Ovary (tissue), 7 donors: ENCODE measurements at regions not wholly inside any gene's neighbourhood (a gene's known extent, or its start where the extent isn't known, plus 50 kb on each side); places are given as distances from the start of the nearest gene placed in this dataset.

ENCODE experiments used
- DNase-seq, 5 donors: peaks; one replicate each; pipeline ENCODE4 v3.0.0-alpha.2; 2019 to 2020
- H3K27ac ChIP-seq, 2 donors: fragments of 200-600 bp; one replicate each; pipeline versions ENCODE4 v1.5.1 to v1.8.0; 2019 to 2022
- H3K27me3 ChIP-seq: fragments of 200-600 bp; one replicate; pipeline ENCODE4 v1.8.0; 2022
- H3K36me3 ChIP-seq: fragments of 200-600 bp; sonication (generic); one replicate; pipeline ENCODE4 v1.5.1; 2019
- H3K4me1 ChIP-seq: one replicate; pipeline ENCODE4 v1.8.1; 2013; ENCODE audit warnings: mild to moderate bottlenecking, moderate library complexity; ENCODE audit not compliant: insufficient read depth
- H3K4me3 ChIP-seq: fragments of 200-600 bp; sonication (generic); one replicate; pipeline ENCODE4 v1.5.1; 2017
- H3K9me3 ChIP-seq, 2 donors: fragments of 200-600 bp in 1 of 2; sonication (generic) in 1 of 2; one replicate each; pipeline versions ENCODE4 v1.5.1 to v1.8.1; 2013 to 2019; ENCODE audit warnings: mild to moderate bottlenecking in 1 of 2, moderate library complexity in 1 of 2
- CTCF ChIP-seq, 3 donors: fragments of 450-650 bp in 2 of 3; fragments of 200-600 bp in 1 of 3; IDR thresholded peaks; one replicate each; pipeline versions ENCODE4 v1.5.1 to v1.8.0; 2016 to 2022; ENCODE audit warnings: antibody characterized with exemption in 3 of 3, mild to moderate bottlenecking in 1 of 3
- EP300 ChIP-seq: sonication (generic); formaldehyde crosslinking; IDR thresholded peaks from one replicate; pipeline ENCODE4 v1.6.1; 2017; ENCODE audit warnings: antibody characterized with exemption
- POLR2A ChIP-seq: fragments of 450-650 bp; IDR thresholded peaks from one replicate; pipeline ENCODE4 v1.6.1; 2017; ENCODE audit warnings: antibody characterized with exemption, mild to moderate bottlenecking, moderate library complexity
- WGBS, 3 donors: extraction: QIAGEN DNeasy Blood & Tissue Kit in 1 of 3; methylation state at CpG; one replicate each; pipeline versions ENCODE4 v1.1.5 to v1.1.7; 2013 to 2017; 5-methylcytosine and 5-hydroxymethylcytosine counted together
- intact Hi-C, 4 donors: fragments of 100-400 bp; cut with DNase I; formaldehyde crosslinking; loops; one replicate each; pipeline versions ENCODE4 v1.11.0 to v1.15.1; 2022 to 2023
- donor health status: DM: no; HTN: no; CAD: no; lungs with moderate emphysema.
- donor health status: DM: no; HTN: no; CAD: no.
- donor health status: Bipolar disorder and iron deficiency.
- donor health status: DM: no; HTN: no; CAD: no.
- donor health status: DM: yes; HTN: yes; CAD: no.

- no peak for DNase-seq
- intact Hi-C loops: no loop called here
- H3K27ac ChIP-seq: no peak overlapping the region
- H3K4me3 ChIP-seq: no peak overlapping the region
- no peaks in the 10 kb centered on the region for H3K36me3 ChIP-seq
- no peaks in the 10 kb centered on the region for H3K27me3 ChIP-seq
- WGBS, 3 donors: 51 to 63% (median 62%) methylated on average over 2 of the region's 2 CpGs
- no peak for TF ChIP-seq CTCF (IDR thresholded peaks at IDR 0.05)
- TF ChIP-seq EP300: no peak
- TF ChIP-seq POLR2A: no peak
- H3K4me1 ChIP-seq: no peaks in the 10 kb centered on the region
- no peaks in the 10 kb centered on the region for H3K9me3 ChIP-seq
Measured at GRCh38 chr4:147054228-147054872, 108.7 kb upstream of the TTC29 start.

- WGBS, 3 donors: 15 to 23% (median 18%) methylated on average over 3 of the region's 3 CpGs
- intact Hi-C loops: no loop called here
- no peak for DNase-seq
- Histone ChIP-seq H3K27ac (no peak overlapping the region), H3K27me3 (no peaks in the 10 kb centered on the region), H3K36me3 (no peaks in the 10 kb centered on the region), H3K4me3 (peak overlapping the region; percentile 32), H3K4me1 (no peaks in the 10 kb centered on the region), H3K9me3 (no peaks in the 10 kb centered on the region)
- TF ChIP-seq CTCF (IDR thresholded peaks at IDR 0.05) (no peak), POLR2A (no peak), EP300 (no peak)
Measured at GRCh38 chr4:147056940-147057610, 111.4 kb upstream of the TTC29 start.

DNA sequence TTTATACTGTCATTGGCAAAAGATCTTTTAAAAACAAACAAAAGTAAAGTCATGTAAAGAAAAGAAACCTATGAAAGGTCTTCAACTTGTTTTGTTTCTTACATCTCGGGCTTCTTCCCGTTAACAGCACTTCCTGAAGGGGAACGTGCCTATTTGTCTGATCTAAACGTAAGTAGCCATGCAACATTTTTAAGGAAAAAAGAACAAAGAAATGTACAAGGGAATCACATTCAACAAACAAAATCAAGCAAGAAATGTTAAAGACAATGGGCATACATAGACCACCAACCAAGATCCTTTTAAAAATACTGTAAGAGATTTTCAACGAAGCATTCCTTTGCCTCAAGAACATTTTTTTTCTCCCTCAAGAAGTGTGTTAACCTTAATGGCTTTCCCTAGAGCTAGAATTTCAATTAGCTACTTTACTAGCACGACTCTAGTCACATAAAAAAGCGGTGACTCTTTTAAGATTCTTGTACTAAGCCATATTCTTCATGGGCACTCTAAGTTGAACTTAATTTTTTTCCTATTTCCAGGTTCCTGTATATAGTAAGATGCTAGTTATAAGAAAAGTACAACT is 112.0 kb upstream of the TTC29 start:
- Histone ChIP-seq H3K36me3 (no peaks in the 10 kb centered on the region), H3K27ac (no peak overlapping the region), H3K9me3 (no peaks in the 10 kb centered on the region), H3K4me3 (peak overlapping the region; percentile 32), H3K4me1 (no peaks in the 10 kb centered on the region), H3K27me3 (no peaks in the 10 kb centered on the region)
- DNase-seq: no peak
- intact Hi-C loops: no loop called here
- 31 to 41% (median 37%) methylated on average over 7 of the region's 7 CpGs for WGBS, 3 donors
- TF ChIP-seq CTCF (IDR thresholded peaks at IDR 0.05): no peak
- TF ChIP-seq EP300: no peak
- no peak for TF ChIP-seq POLR2A

DNA sequence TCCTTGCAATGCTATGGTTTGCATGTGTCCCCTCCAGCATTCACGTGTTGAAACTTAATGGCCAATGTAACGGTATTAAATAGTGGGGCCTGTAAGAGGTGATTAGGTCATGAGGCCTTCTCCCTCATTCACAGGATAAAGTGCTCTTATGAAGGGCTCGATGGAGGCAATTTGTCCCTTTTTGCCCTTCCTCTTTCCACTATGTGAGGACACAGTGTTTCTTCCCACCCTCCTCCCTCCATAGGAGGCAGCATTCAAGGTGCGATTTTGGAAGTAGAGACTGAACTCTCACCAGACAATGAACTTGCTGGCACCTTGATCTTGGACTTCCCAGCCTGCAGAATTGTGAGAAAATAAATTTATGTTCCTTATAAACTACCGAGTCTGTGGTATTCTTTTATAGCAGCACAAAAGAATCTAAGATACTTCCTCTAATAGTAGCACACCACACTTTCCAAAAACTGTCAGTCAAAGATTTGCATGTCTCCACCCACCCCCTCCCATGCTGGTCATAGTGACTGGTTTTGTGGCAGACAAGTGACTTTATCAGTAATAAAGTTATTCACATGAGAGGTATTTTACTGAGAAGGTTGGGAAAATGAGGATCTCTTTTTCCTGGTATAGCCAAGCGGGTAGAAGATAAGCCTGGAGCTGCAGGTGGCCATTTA is 113.5 kb upstream of the TTC29 start:
- no peaks in the 10 kb centered on the region for H3K9me3 ChIP-seq
- intact Hi-C loops: no loop called here
- WGBS, 3 donors: 93 to 95% (median 94%) methylated on average over 6 of the region's 6 CpGs

More for the DNA sequence above, 113.5 kb upstream of the TTC29 start:
- no peaks in the 10 kb centered on the region for H3K4me1 ChIP-seq
- H3K36me3 ChIP-seq: no peaks in the 10 kb centered on the region
- H3K27ac ChIP-seq: no peak overlapping the region
- H3K4me3 ChIP-seq: no peak overlapping the region
- H3K27me3 ChIP-seq: no peaks in the 10 kb centered on the region
- DNase-seq: no peak
- no peak for TF ChIP-seq EP300
- no peak for TF ChIP-seq POLR2A
- no peak for TF ChIP-seq CTCF (IDR thresholded peaks at IDR 0.05)
